ENCODE measurements at regions not wholly inside any gene's neighbourhood (a gene's known extent, or its start where the extent isn't known, plus 50 kb on each side); places are given as distances from the start of the nearest gene placed in this dataset.

DNA sequence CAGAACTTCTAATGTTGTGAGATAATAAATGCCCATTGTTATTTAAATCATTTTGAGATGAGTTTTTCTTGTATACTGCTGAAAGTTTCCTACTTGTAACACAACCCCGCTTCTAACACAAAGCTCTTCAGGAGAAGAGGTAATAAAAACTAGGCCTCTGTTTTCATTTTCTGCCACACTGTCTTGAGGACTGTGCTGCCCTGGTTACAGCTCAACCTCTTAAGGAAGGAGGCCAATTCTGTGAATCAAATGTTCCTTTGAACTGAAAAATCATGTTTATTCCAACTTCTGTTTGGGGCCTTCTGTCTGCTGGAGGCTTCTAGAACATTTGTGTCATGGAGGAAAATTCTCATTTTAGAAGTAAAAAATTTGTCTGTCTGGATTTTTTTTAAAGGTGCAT, 100.3 kb downstream of the LRIG3 start:
- TF ChIP-seq YY1 (IDR thresholded peaks at IDR 0.05; ENCODE audit: low read depth): no peak
- TF ChIP-seq TCF12 (IDR thresholded peaks at IDR 0.05; ENCODE audit: low read depth): no peak
- no peak for TF ChIP-seq EGR1 (IDR thresholded peaks at IDR 0.05)
- no peak for TF ChIP-seq RAD21 (IDR thresholded peaks at IDR 0.05; ENCODE audit: low read depth)
- TF ChIP-seq, protein P1, sequence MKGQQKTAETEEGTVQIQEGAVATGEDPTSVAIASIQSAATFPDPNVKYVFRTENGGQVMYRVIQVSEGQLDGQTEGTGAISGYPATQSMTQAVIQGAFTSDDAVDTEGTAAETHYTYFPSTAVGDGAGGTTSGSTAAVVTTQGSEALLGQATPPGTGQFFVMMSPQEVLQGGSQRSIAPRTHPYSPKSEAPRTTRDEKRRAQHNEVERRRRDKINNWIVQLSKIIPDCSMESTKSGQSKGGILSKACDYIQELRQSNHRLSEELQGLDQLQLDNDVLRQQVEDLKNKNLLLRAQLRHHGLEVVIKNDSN (IDR thresholded peaks at IDR 0.05): no peak
- TF ChIP-seq, protein P2, sequence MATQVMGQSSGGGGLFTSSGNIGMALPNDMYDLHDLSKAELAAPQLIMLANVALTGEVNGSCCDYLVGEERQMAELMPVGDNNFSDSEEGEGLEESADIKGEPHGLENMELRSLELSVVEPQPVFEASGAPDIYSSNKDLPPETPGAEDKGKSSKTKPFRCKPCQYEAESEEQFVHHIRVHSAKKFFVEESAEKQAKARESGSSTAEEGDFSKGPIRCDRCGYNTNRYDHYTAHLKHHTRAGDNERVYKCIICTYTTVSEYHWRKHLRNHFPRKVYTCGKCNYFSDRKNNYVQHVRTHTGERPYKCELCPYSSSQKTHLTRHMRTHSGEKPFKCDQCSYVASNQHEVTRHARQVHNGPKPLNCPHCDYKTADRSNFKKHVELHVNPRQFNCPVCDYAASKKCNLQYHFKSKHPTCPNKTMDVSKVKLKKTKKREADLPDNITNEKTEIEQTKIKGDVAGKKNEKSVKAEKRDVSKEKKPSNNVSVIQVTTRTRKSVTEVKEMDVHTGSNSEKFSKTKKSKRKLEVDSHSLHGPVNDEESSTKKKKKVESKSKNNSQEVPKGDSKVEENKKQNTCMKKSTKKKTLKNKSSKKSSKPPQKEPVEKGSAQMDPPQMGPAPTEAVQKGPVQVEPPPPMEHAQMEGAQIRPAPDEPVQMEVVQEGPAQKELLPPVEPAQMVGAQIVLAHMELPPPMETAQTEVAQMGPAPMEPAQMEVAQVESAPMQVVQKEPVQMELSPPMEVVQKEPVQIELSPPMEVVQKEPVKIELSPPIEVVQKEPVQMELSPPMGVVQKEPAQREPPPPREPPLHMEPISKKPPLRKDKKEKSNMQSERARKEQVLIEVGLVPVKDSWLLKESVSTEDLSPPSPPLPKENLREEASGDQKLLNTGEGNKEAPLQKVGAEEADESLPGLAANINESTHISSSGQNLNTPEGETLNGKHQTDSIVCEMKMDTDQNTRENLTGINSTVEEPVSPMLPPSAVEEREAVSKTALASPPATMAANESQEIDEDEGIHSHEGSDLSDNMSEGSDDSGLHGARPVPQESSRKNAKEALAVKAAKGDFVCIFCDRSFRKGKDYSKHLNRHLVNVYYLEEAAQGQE (IDR thresholded peaks at IDR 0.05; ENCODE audit: low read depth): no peak
- TF ChIP-seq, protein P3, sequence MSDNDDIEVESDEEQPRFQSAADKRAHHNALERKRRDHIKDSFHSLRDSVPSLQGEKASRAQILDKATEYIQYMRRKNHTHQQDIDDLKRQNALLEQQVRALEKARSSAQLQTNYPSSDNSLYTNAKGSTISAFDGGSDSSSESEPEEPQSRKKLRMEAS (IDR thresholded peaks at IDR 0.05): no peak
- TF ChIP-seq CREB1 (IDR thresholded peaks at IDR 0.05; ENCODE audit: low read depth): no peak
- TF ChIP-seq TAF1 (IDR thresholded peaks at IDR 0.05; ENCODE audit: low read depth): no peak
- TF ChIP-seq TEAD4 (IDR thresholded peaks at IDR 0.05): no peak
- no peak for TF ChIP-seq CEBPB (IDR thresholded peaks at IDR 0.05)

Data from Ishikawa (cell line).